ENCODE measurements at regions not wholly inside any gene's neighbourhood (a gene's known extent, or its start where the extent isn't known, plus 50 kb on each side); places are given as distances from the start of the nearest gene placed in this dataset.

DNA sequence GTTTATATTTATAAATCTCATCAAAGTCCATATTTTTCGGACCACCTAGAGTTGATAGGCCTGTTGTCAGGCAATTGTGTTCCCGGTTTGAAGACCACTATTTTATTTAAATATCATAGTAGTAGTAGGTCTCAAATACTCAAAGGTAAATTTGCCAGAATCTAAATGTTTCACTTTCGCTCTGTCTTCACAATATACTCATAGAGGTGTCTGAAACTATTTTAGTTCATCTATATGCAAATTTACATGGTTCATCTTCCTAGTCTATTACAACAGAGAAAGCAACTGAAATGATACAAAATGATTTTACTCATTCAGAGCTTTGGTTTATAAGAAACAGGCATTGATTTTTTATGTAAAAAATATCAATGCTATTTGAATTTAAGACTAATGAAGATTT lies 1897.5 kb downstream of the EFNA5 start:
- Histone ChIP-seq H3K36me3 (no peaks in the 10 kb centered on the region), H3K9me3 (no peaks in the 10 kb centered on the region), H3K4me3 (no peak overlapping the region), H3K27me3 (no peaks in the 10 kb centered on the region), H3K27ac (no peak overlapping the region), H3K4me1 (no peaks in the 10 kb centered on the region)
- DNase-seq (ENCODE audit: low spot score): no peak
- TF ChIP-seq, protein P1, sequence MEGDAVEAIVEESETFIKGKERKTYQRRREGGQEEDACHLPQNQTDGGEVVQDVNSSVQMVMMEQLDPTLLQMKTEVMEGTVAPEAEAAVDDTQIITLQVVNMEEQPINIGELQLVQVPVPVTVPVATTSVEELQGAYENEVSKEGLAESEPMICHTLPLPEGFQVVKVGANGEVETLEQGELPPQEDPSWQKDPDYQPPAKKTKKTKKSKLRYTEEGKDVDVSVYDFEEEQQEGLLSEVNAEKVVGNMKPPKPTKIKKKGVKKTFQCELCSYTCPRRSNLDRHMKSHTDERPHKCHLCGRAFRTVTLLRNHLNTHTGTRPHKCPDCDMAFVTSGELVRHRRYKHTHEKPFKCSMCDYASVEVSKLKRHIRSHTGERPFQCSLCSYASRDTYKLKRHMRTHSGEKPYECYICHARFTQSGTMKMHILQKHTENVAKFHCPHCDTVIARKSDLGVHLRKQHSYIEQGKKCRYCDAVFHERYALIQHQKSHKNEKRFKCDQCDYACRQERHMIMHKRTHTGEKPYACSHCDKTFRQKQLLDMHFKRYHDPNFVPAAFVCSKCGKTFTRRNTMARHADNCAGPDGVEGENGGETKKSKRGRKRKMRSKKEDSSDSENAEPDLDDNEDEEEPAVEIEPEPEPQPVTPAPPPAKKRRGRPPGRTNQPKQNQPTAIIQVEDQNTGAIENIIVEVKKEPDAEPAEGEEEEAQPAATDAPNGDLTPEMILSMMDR (IDR thresholded peaks at IDR 0.05): no peak

DNA sequence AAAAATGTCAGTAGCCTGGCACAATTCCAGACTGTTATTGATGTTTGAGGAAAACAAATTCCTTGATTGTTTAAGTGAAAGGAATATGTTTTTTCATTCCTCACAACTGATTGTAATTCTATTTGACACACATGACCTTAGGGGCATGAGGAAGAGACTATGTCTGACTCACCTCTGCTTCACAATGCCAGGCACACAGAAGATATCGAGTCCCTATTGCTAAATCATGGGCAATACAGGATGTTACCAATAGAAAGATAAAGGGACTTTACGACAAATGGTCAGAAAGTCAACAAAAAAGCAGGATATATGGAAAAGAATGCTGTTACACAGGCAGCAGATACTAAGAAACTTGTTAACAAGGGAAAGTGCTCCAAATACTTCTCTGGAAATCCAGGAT lies 1903.5 kb downstream of the EFNA5 start:
- TF ChIP-seq, protein P1 (IDR thresholded peaks at IDR 0.05): no peak
- H3K9me3 ChIP-seq: no peaks in the 10 kb centered on the region
- no peak overlapping the region for H3K27ac ChIP-seq
- no peak for DNase-seq (ENCODE audit: low spot score)
- H3K27me3 ChIP-seq: no peaks in the 10 kb centered on the region
- no peaks in the 10 kb centered on the region for H3K36me3 ChIP-seq
- H3K4me3 ChIP-seq: no peak overlapping the region
- H3K4me1 ChIP-seq: no peaks in the 10 kb centered on the region

DNA sequence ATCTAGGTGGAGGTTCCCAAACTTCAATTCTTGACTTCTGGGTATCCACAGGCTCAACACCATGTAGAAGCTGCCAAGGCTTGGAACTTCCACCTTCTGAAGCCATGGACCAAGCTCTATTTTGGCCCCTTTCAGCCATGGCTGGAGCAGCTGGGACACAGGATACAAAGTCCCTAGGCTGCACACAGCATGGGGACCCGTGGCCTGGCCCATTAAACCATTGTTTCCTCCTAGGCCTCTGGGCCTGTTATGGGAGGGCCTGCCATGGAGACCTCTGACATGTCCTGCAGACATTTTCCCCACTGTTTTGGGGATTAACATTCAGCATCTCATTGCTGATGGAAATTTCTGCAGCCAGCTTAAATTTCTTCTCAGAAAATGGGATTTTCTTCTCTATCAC lies 1908.0 kb downstream of the EFNA5 start:
- no peak overlapping the region for H3K27ac ChIP-seq
- H3K4me3 ChIP-seq: no peak overlapping the region
- no peaks in the 10 kb centered on the region for H3K4me1 ChIP-seq
- no peaks in the 10 kb centered on the region for H3K27me3 ChIP-seq
- TF ChIP-seq, protein P1 (IDR thresholded peaks at IDR 0.05): no peak
- peaks cover 0 to 15% of the 10 kb centered on the region in 2 donors for H3K9me3 ChIP-seq
- no peak for DNase-seq (ENCODE audit: low spot score)
- no peaks in the 10 kb centered on the region for H3K36me3 ChIP-seq

DNA sequence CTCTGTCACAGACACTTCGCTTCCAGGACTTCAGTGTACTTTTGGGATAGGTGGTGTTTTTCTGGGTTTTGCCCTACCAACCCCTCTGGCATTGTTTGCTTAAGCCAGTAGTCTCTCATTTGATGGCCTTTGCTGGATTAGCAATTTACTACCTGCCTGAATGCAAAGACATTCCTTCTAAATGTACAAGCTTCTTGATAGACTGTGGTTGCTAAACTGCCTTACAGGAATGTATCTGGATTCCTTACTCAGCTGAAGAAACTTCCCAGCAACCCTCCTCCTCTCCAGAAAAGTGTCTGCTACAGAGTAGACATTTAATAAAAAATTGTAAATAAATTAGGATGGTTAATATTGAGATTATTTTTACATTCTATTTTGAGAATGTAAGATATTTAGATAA lies 1916.7 kb downstream of the EFNA5 start:
- H3K27me3 ChIP-seq: no peaks in the 10 kb centered on the region
- H3K27ac ChIP-seq: no peak overlapping the region
- H3K4me1 ChIP-seq: no peaks in the 10 kb centered on the region
- no peak for DNase-seq (ENCODE audit: low spot score)
- H3K36me3 ChIP-seq: no peaks in the 10 kb centered on the region
- no peak overlapping the region for H3K4me3 ChIP-seq
- H3K9me3 ChIP-seq: peaks cover 0 to 9% of the 10 kb centered on the region in 2 donors
- TF ChIP-seq, protein P1 (IDR thresholded peaks at IDR 0.05): no peak

DNA sequence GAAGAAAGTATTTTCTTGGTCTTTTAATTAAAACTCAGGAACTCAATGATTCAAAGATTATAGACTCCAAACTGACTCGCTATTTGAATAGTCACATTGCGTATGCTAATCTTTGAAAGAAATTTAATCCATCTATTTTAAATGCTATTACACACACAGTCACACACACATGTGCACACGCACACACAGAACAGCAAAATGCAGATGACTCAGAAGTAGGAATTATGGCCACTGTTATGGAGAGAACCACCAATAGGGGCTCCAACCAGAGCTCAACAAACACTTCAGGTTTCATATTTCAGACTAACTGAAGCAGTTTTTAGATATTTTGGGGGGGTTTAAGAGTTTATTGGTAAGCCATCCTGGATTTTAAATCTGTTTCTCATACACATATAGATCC lies 1917.9 kb downstream of the EFNA5 start:
- no peak overlapping the region for H3K4me3 ChIP-seq
- no peaks in the 10 kb centered on the region for H3K27me3 ChIP-seq
- DNase-seq (ENCODE audit: low spot score): no peak
- TF ChIP-seq, protein P1 (IDR thresholded peaks at IDR 0.05): no peak
- no peaks in the 10 kb centered on the region for H3K4me1 ChIP-seq
- peaks cover 0 to 4% of the 10 kb centered on the region in 2 donors for H3K9me3 ChIP-seq
- no peak overlapping the region for H3K27ac ChIP-seq
- H3K36me3 ChIP-seq: no peaks in the 10 kb centered on the region

DNA sequence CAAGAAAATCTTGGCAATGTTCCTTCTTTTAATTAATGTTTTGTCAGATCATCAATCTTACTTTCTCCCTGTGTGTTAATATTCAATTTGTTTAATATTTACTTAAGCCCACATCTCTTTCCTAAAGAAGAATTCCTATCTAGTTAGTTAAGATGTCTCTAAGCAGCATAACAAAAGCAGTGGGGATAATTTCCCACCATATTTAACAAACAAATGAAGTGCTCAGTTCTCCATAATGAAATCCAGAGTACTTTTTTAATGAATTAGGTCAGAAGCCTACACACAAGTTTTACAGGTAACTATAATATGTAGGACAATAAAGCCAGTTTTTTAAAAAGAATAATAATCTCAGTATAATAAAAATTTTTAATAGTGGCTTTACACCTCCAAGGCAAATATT lies 1918.8 kb downstream of the EFNA5 start:
- no peaks in the 10 kb centered on the region for H3K4me1 ChIP-seq
- H3K4me3 ChIP-seq: no peak overlapping the region
- H3K27me3 ChIP-seq: no peaks in the 10 kb centered on the region
- TF ChIP-seq, protein P1 (IDR thresholded peaks at IDR 0.05): no peak
- H3K27ac ChIP-seq: no peak overlapping the region
- no peaks in the 10 kb centered on the region for H3K36me3 ChIP-seq
- H3K9me3 ChIP-seq: peaks cover 0 to 4% of the 10 kb centered on the region in 2 donors
- no peak for DNase-seq (ENCODE audit: low spot score)
